Body of pancreas (tissue), 4 donors: ENCODE measurements at regions not wholly inside any gene's neighbourhood (a gene's known extent, or its start where the extent isn't known, plus 50 kb on each side); places are given as distances from the start of the nearest gene placed in this dataset.

Experiments used
- ATAC-seq: fragments of 150-250 bp; one replicate; pipeline ENCODE4 v1.9.1; 2016
- DNase-seq, 4 donors: peaks; one replicate each; pipeline ENCODE4 v3.0.0-alpha.2; 2019
- H3K27ac ChIP-seq, 4 donors: fragments of 200-600 bp; sonication (generic); 1 replicate in 3 of 4; 2 replicates in 1 of 4; pipeline versions ENCODE4 v1.5.1 to v1.6.1; 2016 to 2019; ENCODE audit warnings: mild to moderate bottlenecking in 1 of 4, mixed read lengths in 1 of 4, moderate library complexity in 1 of 4
- H3K27me3 ChIP-seq, 2 donors: fragments of 200-600 bp; sonication (generic); one replicate each; pipeline ENCODE4 v1.6.0; 2016; ENCODE audit warnings: mild to moderate bottlenecking in 1 of 2
- H3K36me3 ChIP-seq, 2 donors: fragments of 200-600 bp; sonication (generic); replicated peaks in 1 of 2; 2 replicates each; pipeline ENCODE4 v1.5.1; 2016; ENCODE audit warnings: low read depth in 2 of 2; ENCODE audit not compliant: insufficient read depth in 1 of 2
- H3K4me1 ChIP-seq: fragments of 200-600 bp; sonication (generic); one replicate; pipeline ENCODE4 v1.6.0; 2016
- H3K4me3 ChIP-seq, 2 donors: fragments of 200-600 bp; sonication (generic); 1 replicate in 1 of 2; 2 replicates in 1 of 2; pipeline ENCODE4 v1.5.1; 2016 to 2019
- H3K9me3 ChIP-seq, 3 donors: fragments of 200-600 bp; sonication (generic); 1 replicate in 2 of 3; 2 replicates in 1 of 3; pipeline ENCODE4 v1.5.1; 2016
- POLR2A ChIP-seq, 3 donors: fragments of 450-650 bp; IDR thresholded peaks; one replicate each; pipeline ENCODE4 v1.6.1; 2016; ENCODE audit warnings: antibody characterized with exemption in 3 of 3, mild to moderate bottlenecking in 2 of 3
- WGBS, 2 donors: methylation state at CpG; one replicate each; pipeline ENCODE4 v1.1.5; 2017; 5-methylcytosine and 5-hydroxymethylcytosine counted together
- intact Hi-C: fragments of 100-400 bp; cut with DNase I; formaldehyde crosslinking; loops from one replicate; pipeline ENCODE4 v1.15.1; 2023
- TF ChIP-seq, protein P1 (sequence below), 7 experiments: fragments of 450-650 bp in 4 of 7; fragments of 200-600 bp in 3 of 7; sonication (generic) in 3 of 7; IDR thresholded peaks; one replicate each; pipeline ENCODE4 v1.5.1; 2016 to 2019; ENCODE audit warnings: antibody characterized with exemption in 7 of 7

DNA sequence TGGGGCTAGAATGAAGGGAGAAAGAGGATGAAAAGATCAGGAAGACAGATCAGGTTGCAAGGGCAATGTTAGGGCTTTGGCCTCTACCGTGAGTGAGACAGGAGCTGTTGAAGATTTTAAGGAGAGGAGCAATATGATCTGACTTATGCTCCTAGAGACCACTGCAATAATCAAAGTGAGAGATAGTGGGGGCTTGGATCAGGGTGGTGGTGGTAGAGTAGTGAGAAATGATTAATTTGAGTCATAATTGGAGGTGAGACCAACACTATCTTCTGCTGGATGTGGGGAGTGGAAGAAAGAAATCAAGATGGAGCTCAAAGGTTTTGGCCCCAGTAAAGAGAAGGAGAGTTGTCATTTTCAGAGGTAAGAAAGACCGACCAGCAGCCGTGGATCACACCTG, 140.7 kb upstream of the TMEM170B start:
- ATAC-seq (no peak), DNase-seq (no peak)
- H3K4me1 ChIP-seq = no peaks in the 10 kb centered on the region
- no peak overlapping the region for H3K27ac ChIP-seq
- H3K36me3 ChIP-seq = no peaks in the 10 kb centered on the region
- no peaks in the 10 kb centered on the region for H3K27me3 ChIP-seq
- TF ChIP-seq, protein P1, sequence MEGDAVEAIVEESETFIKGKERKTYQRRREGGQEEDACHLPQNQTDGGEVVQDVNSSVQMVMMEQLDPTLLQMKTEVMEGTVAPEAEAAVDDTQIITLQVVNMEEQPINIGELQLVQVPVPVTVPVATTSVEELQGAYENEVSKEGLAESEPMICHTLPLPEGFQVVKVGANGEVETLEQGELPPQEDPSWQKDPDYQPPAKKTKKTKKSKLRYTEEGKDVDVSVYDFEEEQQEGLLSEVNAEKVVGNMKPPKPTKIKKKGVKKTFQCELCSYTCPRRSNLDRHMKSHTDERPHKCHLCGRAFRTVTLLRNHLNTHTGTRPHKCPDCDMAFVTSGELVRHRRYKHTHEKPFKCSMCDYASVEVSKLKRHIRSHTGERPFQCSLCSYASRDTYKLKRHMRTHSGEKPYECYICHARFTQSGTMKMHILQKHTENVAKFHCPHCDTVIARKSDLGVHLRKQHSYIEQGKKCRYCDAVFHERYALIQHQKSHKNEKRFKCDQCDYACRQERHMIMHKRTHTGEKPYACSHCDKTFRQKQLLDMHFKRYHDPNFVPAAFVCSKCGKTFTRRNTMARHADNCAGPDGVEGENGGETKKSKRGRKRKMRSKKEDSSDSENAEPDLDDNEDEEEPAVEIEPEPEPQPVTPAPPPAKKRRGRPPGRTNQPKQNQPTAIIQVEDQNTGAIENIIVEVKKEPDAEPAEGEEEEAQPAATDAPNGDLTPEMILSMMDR (IDR thresholded peaks at IDR 0.05) = no peak
- TF ChIP-seq POLR2A (IDR thresholded peaks at IDR 0.05) = no peak
- no peaks in the 10 kb centered on the region for H3K9me3 ChIP-seq
- intact Hi-C loops = no loop called here
- 86 to 93% methylated on average over 2 to 3 of the region's 3 CpGs for WGBS, 2 donors
- no peak overlapping the region for H3K4me3 ChIP-seq

DNA sequence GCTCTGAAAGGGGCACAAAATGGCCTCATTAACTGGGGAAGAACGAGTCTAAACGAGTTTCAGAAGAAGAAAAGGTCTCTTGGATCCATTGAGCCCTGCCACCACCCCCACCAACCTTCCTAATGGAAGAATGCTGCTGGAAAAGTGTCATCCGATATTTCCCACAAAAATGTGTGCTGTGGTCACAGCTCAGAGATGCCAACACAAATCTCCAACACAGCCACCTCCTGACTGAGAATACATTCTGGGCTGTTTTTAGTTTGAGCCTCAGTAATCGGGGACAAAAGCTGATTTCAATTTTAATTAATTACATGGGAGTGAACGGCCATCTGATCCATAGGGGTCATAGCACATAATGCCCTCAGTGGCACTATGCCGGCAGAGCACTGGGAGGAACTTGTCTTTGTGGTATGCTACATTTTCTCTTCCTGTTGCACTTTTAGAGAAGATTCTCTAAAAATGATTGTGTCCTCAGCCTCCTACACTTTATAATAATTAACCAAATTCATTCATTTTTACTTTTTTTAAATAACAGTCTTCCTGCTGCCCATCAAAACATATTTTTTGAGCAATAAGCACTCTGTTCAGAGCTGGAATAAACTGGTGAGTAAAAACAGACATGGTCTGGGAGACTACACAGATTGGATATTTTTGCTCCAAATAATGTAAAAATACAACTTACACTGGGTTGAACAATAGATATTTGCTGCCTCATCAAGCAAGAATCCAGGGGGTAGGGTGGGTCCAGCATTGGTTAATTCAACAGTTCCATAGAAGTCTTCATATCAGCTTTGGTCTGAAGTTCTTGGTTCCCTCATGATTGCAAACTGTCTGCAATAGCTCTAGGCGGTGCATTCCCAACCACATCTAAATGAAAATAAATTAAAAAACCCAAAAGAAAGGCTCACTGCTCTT, 143.6 kb upstream of the TMEM170B start:
- 60 to 62% methylated on average over 7 of the region's 7 CpGs for WGBS, 2 donors
- Histone ChIP-seq H3K4me1 (peaks cover 7% of the 10 kb centered on the region), H3K36me3 (no peaks in the 10 kb centered on the region), H3K27me3 (no peaks in the 10 kb centered on the region), H3K9me3 (no peaks in the 10 kb centered on the region), H3K4me3 (no peak overlapping the region), H3K27ac (peak overlapping the region in 1 of 4 donors; percentile 22)
- TF ChIP-seq POLR2A (IDR thresholded peaks at IDR 0.05) = no peak
- TF ChIP-seq, protein P1 (IDR thresholded peaks at IDR 0.05) = no peak
- ATAC-seq (no peak), DNase-seq (no peak)
- intact Hi-C loops = no loop called here

DNA sequence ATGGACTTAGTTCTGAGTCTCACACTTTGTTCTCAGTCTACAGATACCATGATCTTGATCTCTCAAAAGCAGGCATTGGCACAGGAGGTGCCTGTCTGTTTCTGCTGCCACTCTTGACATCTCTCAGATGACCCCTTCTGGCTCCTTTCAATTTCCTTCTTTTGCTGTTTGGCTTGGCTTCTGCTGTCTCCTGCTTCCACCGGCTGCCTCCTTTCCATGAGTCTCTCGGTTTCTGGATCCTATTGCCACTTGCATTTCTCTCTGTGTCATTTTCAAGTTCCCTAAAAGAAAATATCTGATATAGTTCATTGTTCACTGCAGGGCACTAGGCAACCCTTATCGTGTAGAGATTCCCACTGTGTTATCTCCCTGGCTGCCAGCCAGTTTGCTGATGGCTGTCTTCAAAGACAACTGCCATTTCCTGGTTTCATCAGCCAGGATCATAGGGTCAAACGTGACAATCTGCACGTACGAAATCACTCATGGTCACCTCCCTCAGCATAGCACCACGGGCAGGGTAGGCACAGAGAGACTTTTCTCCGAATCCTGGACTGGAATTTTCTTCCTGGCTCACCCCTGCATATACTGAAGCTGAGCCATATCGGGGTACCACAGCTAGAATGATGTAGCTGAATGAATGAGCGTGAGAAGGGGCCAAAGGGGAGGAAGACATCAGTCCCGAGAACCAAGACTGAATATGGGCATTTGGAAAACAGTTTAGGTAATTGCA, 144.6 kb upstream of the TMEM170B start:
- Histone ChIP-seq H3K27me3 (no peaks in the 10 kb centered on the region), H3K36me3 (no peaks in the 10 kb centered on the region), H3K4me1 (peaks cover 7% of the 10 kb centered on the region), H3K4me3 (no peak overlapping the region), H3K9me3 (no peaks in the 10 kb centered on the region), H3K27ac (peak overlapping the region in 2 of 4 donors; percentile 1 to 22)
- ATAC-seq (peak; percentile 49), DNase-seq (peak in 2 of 4 donors; percentile 20 to 46)
- 34 to 36% methylated on average over 11 of the region's 11 CpGs for WGBS, 2 donors
- intact Hi-C loops = no loop called here
- TF ChIP-seq POLR2A (IDR thresholded peaks at IDR 0.05) = no peak
- TF ChIP-seq, protein P1 (IDR thresholded peaks at IDR 0.05) = no peak

DNA sequence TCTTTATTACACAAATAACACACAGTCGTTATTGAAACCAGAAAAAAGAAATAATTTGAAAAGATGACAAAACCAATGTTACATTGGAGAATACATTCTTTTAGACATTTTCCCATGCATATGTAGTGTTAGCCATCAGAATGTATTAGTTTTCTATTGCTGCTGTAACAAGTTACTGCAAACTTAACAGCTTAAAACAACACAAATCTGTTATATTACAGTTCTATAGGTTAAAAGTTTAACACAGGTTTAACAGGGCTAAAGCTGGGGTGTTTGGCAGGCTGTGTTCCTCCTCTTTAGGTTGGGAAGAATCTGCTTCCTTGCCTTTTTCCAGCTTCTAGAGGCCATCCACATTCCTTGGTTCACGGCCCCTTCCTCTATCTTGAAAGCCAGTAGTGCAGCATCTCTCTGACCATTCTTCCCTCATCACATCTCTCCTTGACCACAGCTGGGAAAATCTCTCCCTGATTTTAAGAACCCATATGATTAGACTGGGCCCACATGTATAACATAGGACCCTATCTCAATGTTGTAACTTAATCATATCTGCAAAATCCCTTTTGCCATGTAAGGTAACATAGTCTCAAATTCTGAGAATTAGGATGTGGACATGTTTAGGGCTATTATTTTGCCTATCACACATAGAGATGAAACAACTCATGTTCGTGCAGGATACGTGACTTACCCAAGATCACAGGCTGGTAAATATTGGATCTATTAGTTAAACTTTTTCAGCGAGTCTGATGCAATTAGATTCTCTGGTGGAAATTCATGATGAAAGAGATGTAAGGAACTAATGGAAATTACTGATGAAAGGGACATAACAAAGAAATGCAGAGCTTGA, 145.4 kb upstream of the TMEM170B start:
- no peak for TF ChIP-seq POLR2A (IDR thresholded peaks at IDR 0.05)
- TF ChIP-seq, protein P1 (IDR thresholded peaks at IDR 0.05) = no peak
- Histone ChIP-seq H3K27ac (no peak overlapping the region), H3K4me3 (no peak overlapping the region), H3K4me1 (peaks cover 7% of the 10 kb centered on the region), H3K36me3 (no peaks in the 10 kb centered on the region), H3K27me3 (no peaks in the 10 kb centered on the region), H3K9me3 (no peaks in the 10 kb centered on the region)
- 77 to 82% methylated on average over 5 of the region's 5 CpGs for WGBS, 2 donors
- DNase-seq (no peak), ATAC-seq (no peak)
- intact Hi-C loops = no loop called here
